SK-N-SH treated with all-trans-retinoic acid at 6 μM for 48 hours (cell line): ENCODE measurements at regions not wholly inside any gene's neighbourhood (a gene's known extent, or its start where the extent isn't known, plus 50 kb on each side); places are given as distances from the start of the nearest gene placed in this dataset.

Experiments used
- ATAC-seq: fragments of 200-7000 bp; cut with Tn5 transposase; 3 replicates; pipeline ENCODE4 v1.9.1; 2020; ENCODE audit warnings: mild to moderate bottlenecking, moderate library complexity
- ARNTL ChIP-seq: fragments of 450-650 bp; formaldehyde crosslinking; IDR thresholded peaks from 2 replicates; pipeline ENCODE4 v1.5.0; 2020; ENCODE audit warnings: low read depth, mild to moderate bottlenecking, moderate library complexity, borderline replicate concordance
- BACH2 ChIP-seq: fragments of 250-450 bp; sonication (Bioruptor Pico); IDR thresholded peaks from 2 replicates; pipeline ENCODE4 v1.9.0; 2021; ENCODE audit warnings: mild to moderate bottlenecking, borderline replicate concordance
- CSDC2 ChIP-seq: fragments of 250-450 bp; sonication (Bioruptor Pico); IDR thresholded peaks from 2 replicates; pipeline ENCODE4 v1.5.0; 2020; ENCODE audit warnings: mild to moderate bottlenecking, moderate library complexity
- ESRRG ChIP-seq: fragments of 250-450 bp; sonication (Bioruptor Pico); IDR thresholded peaks from 2 replicates; pipeline ENCODE4 v1.6.1; 2021; ENCODE audit warnings: mild to moderate bottlenecking
- GLIS3 ChIP-seq: fragments of 250-450 bp; sonication (Bioruptor Pico); IDR thresholded peaks from 2 replicates; pipeline ENCODE4 v1.5.0; 2020; ENCODE audit warnings: mild to moderate bottlenecking, moderate library complexity
- ISL1 ChIP-seq: fragments of 250-450 bp; sonication (Bioruptor Pico); IDR thresholded peaks from 2 replicates; pipeline ENCODE4 v2.1.2; 2022; ENCODE audit warnings: mild to moderate bottlenecking, moderate library complexity
- PPARA ChIP-seq: fragments of 250-450 bp; sonication (Bioruptor Pico); IDR thresholded peaks from 2 replicates; pipeline ENCODE4 v1.5.0; 2020; ENCODE audit warnings: mild to moderate bottlenecking, borderline replicate concordance
- RARB ChIP-seq: fragments of 250-450 bp; sonication (Bioruptor Pico); IDR thresholded peaks from 2 replicates; pipeline ENCODE4 v1.8.0; 2021; ENCODE audit warnings: mild to moderate bottlenecking, moderate library complexity
- SNAI2 ChIP-seq: fragments of 250-450 bp; sonication (Bioruptor Pico); IDR thresholded peaks from 2 replicates; pipeline ENCODE4 v1.5.0; 2020; ENCODE audit warnings: mild to moderate bottlenecking, moderate library complexity
- TOX ChIP-seq: fragments of 250-450 bp; sonication (Bioruptor Pico); IDR thresholded peaks from 2 replicates; pipeline ENCODE4 v1.8.0; 2021; ENCODE audit warnings: mild to moderate bottlenecking, moderate library complexity, borderline replicate concordance
- ZFP30 ChIP-seq: fragments of 450-650 bp; formaldehyde crosslinking; IDR thresholded peaks from 2 replicates; pipeline ENCODE4 v1.5.0; 2022; ENCODE audit warnings: mild to moderate bottlenecking, moderate library complexity
- ZNF565 ChIP-seq: fragments of 450-650 bp; formaldehyde crosslinking; conservative IDR thresholded peaks from 2 replicates; pipeline ENCODE4 v1.5.0; 2020; ENCODE audit warnings: low read depth, mild to moderate bottlenecking, moderate library complexity
- ZNF70 ChIP-seq: fragments of 450-650 bp; formaldehyde crosslinking; IDR thresholded peaks from 2 replicates; pipeline ENCODE4 v1.5.0; 2020; ENCODE audit warnings: mild to moderate bottlenecking, moderate library complexity
- ZNF8 ChIP-seq: fragments of 450-650 bp; formaldehyde crosslinking; IDR thresholded peaks from 2 replicates; pipeline ENCODE4 v1.5.0; 2020; ENCODE audit warnings: mild to moderate bottlenecking, moderate library complexity
- TF ChIP-seq, protein P1 (sequence below): fragments of 250-450 bp; sonication (Bioruptor Pico); IDR thresholded peaks from 2 replicates; pipeline ENCODE4 v1.5.0; 2020; ENCODE audit warnings: mild to moderate bottlenecking, moderate library complexity
- TF ChIP-seq, protein P2 (sequence below): fragments of 250-450 bp; sonication (Bioruptor Pico); IDR thresholded peaks from 2 replicates; pipeline ENCODE4 v1.8.0; 2021; ENCODE audit warnings: low read depth, mild to moderate bottlenecking, moderate library complexity, borderline replicate concordance
- TF ChIP-seq, protein P3 (sequence below): fragments of 250-450 bp; sonication (Bioruptor Pico); IDR thresholded peaks from 2 replicates; pipeline ENCODE4 v1.5.1; 2020; ENCODE audit warnings: low read depth, mild to moderate bottlenecking, moderate library complexity
- TF ChIP-seq, protein P4 (sequence below): fragments of 250-450 bp; sonication (Bioruptor Pico); IDR thresholded peaks from 2 replicates; pipeline ENCODE4 v1.5.1; 2021; ENCODE audit warnings: mild to moderate bottlenecking, moderate library complexity
- TF ChIP-seq, protein P5 (sequence below): fragments of 250-450 bp; sonication (Bioruptor Pico); IDR thresholded peaks from 2 replicates; pipeline ENCODE4 v1.8.0; 2020; ENCODE audit warnings: mild to moderate bottlenecking, moderate library complexity, borderline replicate concordance

DNA sequence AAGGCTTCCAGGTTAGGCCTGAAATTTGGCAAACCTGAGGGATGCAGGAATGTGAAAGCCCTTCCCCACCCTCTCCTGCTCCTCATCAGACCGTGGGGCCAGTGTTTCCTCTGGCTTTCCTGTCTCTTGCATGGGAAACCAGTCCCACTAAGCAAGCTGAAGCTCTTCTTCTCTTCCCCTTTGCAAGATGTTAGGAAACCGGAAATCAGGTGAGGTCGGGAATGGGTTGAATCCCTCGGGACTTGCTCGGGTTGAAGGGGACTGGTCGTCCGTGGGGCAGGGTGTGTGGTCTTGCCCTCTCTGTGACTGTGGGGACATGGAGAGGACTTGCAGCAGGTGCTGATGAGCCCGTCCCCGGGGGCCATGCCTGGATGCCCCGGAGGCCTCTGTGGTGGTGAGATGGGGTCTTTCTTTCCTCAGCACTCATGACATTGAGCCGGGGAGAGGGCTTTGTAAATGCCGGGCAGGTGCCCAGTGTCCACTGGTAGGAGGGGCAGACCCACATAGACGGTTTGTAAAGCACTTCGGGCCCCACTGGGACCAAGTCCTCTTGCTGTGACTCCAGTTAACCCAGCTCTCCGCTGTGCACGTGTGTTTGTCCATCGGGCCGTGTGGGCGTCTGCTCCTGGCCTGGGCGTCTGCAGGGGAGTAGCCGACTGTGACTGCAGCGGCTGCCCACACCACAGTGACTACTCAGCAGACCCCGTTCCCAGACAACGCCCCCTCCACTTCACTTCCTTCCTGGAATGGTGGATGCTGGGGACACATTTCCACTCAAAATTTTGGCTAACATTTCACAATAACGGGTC is 373.9 kb downstream of the GLRX3 start:
- TF ChIP-seq, protein P1, sequence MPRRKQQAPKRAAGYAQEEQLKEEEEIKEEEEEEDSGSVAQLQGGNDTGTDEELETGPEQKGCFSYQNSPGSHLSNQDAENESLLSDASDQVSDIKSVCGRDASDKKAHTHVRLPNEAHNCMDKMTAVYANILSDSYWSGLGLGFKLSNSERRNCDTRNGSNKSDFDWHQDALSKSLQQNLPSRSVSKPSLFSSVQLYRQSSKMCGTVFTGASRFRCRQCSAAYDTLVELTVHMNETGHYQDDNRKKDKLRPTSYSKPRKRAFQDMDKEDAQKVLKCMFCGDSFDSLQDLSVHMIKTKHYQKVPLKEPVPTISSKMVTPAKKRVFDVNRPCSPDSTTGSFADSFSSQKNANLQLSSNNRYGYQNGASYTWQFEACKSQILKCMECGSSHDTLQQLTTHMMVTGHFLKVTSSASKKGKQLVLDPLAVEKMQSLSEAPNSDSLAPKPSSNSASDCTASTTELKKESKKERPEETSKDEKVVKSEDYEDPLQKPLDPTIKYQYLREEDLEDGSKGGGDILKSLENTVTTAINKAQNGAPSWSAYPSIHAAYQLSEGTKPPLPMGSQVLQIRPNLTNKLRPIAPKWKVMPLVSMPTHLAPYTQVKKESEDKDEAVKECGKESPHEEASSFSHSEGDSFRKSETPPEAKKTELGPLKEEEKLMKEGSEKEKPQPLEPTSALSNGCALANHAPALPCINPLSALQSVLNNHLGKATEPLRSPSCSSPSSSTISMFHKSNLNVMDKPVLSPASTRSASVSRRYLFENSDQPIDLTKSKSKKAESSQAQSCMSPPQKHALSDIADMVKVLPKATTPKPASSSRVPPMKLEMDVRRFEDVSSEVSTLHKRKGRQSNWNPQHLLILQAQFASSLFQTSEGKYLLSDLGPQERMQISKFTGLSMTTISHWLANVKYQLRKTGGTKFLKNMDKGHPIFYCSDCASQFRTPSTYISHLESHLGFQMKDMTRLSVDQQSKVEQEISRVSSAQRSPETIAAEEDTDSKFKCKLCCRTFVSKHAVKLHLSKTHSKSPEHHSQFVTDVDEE (CRISPR knock-in tag) = no peak
- TF ChIP-seq GLIS3 (CRISPR knock-in tag) (no peak), ESRRG (CRISPR knock-in tag) (no peak), ZNF70 (CRISPR knock-in tag) (no peak), ZNF8 (CRISPR knock-in tag) (no peak), TOX (CRISPR knock-in tag) (no peak)
- TF ChIP-seq, protein P2, sequence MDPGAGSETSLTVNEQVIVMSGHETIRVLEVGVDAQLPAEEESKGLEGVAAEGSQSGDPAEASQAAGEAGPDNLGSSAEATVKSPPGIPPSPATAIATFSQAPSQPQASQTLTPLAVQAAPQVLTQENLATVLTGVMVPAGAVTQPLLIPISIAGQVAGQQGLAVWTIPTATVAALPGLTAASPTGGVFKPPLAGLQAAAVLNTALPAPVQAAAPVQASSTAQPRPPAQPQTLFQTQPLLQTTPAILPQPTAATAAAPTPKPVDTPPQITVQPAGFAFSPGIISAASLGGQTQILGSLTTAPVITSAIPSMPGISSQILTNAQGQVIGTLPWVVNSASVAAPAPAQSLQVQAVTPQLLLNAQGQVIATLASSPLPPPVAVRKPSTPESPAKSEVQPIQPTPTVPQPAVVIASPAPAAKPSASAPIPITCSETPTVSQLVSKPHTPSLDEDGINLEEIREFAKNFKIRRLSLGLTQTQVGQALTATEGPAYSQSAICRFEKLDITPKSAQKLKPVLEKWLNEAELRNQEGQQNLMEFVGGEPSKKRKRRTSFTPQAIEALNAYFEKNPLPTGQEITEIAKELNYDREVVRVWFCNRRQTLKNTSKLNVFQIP (CRISPR knock-in tag) = no peak
- TF ChIP-seq, all 23 proteins: peak for 0

DNA sequence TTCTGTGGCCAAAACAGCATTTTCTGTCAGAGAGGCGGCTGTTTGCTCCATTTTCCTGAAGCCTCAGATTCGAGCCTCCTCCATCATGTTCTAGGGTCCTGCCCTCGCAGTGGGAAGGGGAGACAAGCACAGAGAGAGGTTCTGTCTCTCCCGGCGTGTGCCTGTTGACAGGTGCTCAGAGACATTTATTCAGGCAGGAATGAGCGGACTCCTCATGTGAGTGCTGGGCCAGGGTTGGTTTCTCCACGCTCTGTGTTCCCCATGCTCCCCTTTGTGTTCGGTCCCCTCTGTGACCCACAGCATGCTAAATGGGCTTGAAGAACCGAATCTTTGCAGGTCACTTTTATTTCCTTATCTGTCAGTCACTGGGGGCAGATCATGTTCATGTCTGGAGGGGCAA is 374.6 kb downstream of the GLRX3 start:
- ATAC-seq = no peak
- TF ChIP-seq ZNF565 (CRISPR knock-in tag) (no peak), TOX (CRISPR knock-in tag) (no peak), SNAI2 (CRISPR knock-in tag) (no peak), ESRRG (CRISPR knock-in tag) (no peak), ZNF70 (CRISPR knock-in tag) (no peak), ZFP30 (CRISPR knock-in tag) (no peak), ARNTL (CRISPR knock-in tag) (no peak), CSDC2 (CRISPR knock-in tag) (no peak), BACH2 (no peak), PPARA (CRISPR knock-in tag) (no peak), ISL1 (CRISPR knock-in tag) (no peak), ZNF8 (CRISPR knock-in tag) (no peak), GLIS3 (CRISPR knock-in tag) (no peak), RARB (CRISPR knock-in tag) (no peak)
- TF ChIP-seq, protein P3, sequence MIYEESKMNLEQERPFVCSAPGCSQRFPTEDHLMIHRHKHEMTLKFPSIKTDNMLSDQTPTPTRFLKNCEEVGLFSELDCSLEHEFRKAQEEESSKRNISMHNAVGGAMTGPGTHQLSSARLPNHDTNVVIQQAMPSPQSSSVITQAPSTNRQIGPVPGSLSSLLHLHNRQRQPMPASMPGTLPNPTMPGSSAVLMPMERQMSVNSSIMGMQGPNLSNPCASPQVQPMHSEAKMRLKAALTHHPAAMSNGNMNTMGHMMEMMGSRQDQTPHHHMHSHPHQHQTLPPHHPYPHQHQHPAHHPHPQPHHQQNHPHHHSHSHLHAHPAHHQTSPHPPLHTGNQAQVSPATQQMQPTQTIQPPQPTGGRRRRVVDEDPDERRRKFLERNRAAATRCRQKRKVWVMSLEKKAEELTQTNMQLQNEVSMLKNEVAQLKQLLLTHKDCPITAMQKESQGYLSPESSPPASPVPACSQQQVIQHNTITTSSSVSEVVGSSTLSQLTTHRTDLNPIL = no peak
- TF ChIP-seq, protein P2 (CRISPR knock-in tag) = no peak
- TF ChIP-seq, protein P1 (CRISPR knock-in tag) = no peak
- TF ChIP-seq, protein P4, sequence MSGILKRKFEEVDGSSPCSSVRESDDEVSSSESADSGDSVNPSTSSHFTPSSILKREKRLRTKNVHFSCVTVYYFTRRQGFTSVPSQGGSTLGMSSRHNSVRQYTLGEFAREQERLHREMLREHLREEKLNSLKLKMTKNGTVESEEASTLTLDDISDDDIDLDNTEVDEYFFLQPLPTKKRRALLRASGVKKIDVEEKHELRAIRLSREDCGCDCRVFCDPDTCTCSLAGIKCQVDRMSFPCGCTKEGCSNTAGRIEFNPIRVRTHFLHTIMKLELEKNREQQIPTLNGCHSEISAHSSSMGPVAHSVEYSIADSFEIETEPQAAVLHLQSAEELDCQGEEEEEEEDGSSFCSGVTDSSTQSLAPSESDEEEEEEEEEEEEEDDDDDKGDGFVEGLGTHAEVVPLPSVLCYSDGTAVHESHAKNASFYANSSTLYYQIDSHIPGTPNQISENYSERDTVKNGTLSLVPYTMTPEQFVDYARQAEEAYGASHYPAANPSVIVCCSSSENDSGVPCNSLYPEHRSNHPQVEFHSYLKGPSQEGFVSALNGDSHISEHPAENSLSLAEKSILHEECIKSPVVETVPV (CRISPR knock-in tag) = no peak
- TF ChIP-seq, protein P5, sequence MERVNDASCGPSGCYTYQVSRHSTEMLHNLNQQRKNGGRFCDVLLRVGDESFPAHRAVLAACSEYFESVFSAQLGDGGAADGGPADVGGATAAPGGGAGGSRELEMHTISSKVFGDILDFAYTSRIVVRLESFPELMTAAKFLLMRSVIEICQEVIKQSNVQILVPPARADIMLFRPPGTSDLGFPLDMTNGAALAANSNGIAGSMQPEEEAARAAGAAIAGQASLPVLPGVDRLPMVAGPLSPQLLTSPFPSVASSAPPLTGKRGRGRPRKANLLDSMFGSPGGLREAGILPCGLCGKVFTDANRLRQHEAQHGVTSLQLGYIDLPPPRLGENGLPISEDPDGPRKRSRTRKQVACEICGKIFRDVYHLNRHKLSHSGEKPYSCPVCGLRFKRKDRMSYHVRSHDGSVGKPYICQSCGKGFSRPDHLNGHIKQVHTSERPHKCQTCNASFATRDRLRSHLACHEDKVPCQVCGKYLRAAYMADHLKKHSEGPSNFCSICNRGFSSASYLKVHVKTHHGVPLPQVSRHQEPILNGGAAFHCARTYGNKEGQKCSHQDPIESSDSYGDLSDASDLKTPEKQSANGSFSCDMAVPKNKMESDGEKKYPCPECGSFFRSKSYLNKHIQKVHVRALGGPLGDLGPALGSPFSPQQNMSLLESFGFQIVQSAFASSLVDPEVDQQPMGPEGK (CRISPR knock-in tag) = no peak
- TF ChIP-seq, all 23 proteins: peak for 0

More for the DNA sequence above, 373.9 kb downstream of the GLRX3 start:
- ATAC-seq = no peak
